GM19025 (cell line): ENCODE measurements at regions not wholly inside any gene's neighbourhood (a gene's known extent, or its start where the extent isn't known, plus 50 kb on each side); places are given as distances from the start of the nearest gene placed in this dataset.

Experiments
- ATAC-seq: cut with Tn5 transposase; IDR thresholded peaks from one replicate; pipeline ENCODE4 v1.9.1; 2021; ENCODE audit warnings: mild to moderate bottlenecking, low read depth, moderate library complexity; ENCODE audit not compliant: unreplicated experiment

GRCh38 chrY:15594179-15594578, 1069.8 kb downstream of the NLGN4Y start:
- ATAC-seq, result no peak

DNA sequence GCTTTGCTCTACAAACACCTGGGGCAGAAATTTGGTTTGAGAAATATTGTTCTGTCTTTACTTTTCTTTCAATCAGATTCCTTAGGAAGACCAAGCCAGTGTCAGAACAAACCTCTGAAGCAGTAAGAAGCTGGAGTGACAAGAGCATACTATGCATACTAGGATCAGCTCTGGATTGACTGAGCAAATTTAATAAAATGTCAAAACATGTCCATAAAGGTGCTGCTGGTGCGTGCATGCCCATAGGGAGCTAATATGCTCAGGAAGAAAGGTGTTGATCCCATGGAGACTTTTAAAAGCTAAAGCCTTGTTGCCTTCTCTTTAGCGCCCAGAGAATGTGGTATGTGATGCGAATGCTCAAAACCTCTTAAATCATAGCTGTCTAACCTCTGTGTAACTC, 1076.2 kb downstream of the NLGN4Y start:
- ATAC-seq, result no peak

DNA sequence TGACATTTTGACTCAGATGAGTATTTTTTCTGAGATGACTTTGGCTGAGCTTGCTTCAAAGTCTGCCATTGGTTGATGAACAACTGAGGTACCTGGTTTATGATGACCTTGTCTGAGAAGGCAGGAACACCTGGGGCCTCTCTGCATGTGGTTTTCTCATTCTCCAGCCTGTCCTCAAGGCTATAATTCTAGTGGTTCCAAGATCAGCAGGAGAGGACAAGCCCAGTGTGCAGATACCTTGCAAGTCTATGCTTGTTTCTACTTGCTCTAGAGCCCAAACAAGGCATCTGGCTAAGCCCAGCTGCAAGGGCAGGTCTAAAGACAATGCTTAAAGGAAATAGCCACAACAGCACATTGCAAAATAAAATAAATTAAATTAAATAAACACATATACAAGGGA, 1100.0 kb downstream of the NLGN4Y start:
- ATAC-seq, result no peak

DNA sequence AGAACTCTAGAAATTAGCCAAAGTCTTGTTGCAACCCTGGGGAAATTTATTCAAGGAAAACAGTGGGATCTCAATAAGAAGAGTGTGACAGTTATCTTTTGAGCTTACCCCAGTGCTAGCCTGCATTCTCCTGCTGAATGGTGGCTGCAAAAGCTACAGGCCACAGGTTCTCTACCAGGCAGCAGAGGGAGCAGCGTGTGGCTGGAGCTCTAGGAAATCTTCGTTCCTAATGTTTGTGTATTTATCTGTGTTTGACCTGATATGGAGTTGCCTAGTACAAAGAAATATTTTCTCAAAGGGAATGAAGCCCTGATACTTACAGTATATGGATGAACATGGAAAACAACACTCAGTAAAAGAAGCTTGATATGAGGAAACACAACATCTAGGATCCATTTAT, 1100.6 kb downstream of the NLGN4Y start:
- ATAC-seq, result no peak

GRCh38 chrY:15648198-15648597, 1123.9 kb downstream of the NLGN4Y start:
- no peak for ATAC-seq

GRCh38 chrY:15650056-15650455, 1125.7 kb downstream of the NLGN4Y start:
- ATAC-seq, result no peak

- no peak for ATAC-seq
Observed at GRCh38 chrY:15688531-15688930, 1164.2 kb downstream of the NLGN4Y start.

DNA sequence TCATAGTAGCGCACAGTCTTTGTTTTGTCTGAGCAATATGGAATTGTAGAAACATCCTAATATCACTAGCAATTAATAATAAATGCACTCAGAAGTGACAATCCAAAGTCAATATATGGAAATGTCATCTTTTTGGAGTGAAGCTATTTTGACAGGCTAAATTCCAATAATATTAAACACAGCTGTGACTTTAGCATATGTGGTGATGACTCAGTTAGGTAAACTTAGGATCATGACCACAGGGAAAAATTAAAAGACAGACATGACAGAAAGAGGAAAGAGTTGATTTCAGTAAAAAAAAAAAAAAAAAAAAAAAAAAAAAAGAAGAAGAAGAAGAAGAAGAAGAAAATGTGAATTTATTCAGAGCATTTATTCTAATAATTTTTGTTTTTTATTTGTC, 1165.7 kb downstream of the NLGN4Y start:
- no peak for ATAC-seq

GRCh38 chrY:15702131-15702530, 1177.8 kb downstream of the NLGN4Y start:
- no peak for ATAC-seq

- no peak for ATAC-seq
Observed at GRCh38 chrY:15704906-15705305, 1180.6 kb downstream of the NLGN4Y start.

- no peak for ATAC-seq
Observed at GRCh38 chrY:15749533-15750433, 1225.5 kb downstream of the NLGN4Y start.

GRCh38 chrY:15751001-15751400, 1226.7 kb downstream of the NLGN4Y start:
- ATAC-seq, result no peak

DNA sequence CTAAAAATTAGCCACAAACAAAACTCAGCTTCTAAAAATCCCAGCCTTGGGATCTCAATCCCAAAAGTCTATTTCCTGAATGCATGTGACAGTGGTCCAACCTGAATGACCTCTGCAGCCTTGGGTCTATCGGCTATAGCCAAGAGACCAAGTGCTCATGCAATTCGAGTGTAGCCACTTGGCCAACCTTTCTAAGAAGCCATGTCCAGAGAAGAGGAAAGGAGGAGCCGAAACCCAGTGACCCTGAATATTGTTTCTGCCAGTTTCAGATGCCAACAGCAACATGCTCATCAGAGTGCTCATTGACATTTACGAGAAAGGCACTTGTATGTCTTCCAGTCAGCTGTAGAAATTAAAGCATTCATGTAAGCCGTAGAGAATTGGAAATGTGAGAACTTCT, 1231.9 kb downstream of the NLGN4Y start:
- ATAC-seq, result no peak

GRCh38 chrY:15773579-15773978, 1249.2 kb downstream of the NLGN4Y start:
- no peak for ATAC-seq

DNA sequence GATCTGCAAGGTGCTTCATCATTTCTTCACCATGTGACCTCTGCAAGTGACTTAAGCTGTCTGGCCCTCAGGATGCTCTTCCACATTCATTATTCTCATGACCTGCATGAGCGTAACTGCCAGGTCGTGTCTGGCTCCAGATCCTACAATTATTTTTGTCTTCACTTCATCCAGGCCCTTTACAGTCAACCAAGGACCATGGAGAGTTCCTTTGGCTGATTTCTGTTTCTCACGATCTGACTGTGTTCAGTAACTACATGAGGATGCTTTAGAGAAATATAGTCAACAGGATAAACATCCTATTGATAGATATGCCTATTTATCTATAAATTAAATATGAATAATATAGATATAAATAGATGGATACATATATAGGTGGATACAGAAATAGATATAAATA, 1251.6 kb downstream of the NLGN4Y start:
- no peak for ATAC-seq

GRCh38 chrY:15779891-15780290, 1255.6 kb downstream of the NLGN4Y start:
- no peak for ATAC-seq

DNA sequence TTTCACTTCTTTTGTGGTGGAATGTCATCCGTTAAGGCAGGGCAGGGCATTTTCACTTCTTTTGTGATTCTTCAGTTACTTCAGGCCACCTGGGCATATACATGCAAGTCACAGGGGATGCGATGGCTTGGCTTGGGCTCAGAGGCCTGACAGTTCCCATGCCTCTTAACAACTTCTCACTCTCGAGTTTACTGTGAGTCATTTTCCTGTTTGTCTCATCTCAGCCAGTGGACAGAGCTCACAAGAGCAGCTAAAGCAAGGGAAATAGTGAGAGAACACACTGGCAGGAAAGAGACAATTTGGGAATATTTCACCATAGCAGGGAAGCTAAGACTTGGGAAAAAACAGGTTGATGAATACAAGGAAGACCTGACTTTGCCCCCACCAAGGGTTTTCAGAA, 1275.7 kb downstream of the NLGN4Y start:
- no peak for ATAC-seq

GRCh38 chrY:15805985-15806384, 1281.7 kb downstream of the NLGN4Y start:
- ATAC-seq, result no peak

GRCh38 chrY:15814241-15814640, 1289.9 kb downstream of the NLGN4Y start:
- ATAC-seq, result no peak
